Activated naive CD4-positive, alpha-beta T cell treated with anti-CD3 and anti-CD28 coated beads, Interleukin-2, amount 50 U/mL, for 24 hours (primary cell): ENCODE measurements at regions not wholly inside any gene's neighbourhood (a gene's known extent, or its start where the extent isn't known, plus 50 kb on each side); places are given as distances from the start of the nearest gene placed in this dataset.
A peak's percentile ranks its signal among the peaks of the same experiment; 100 is the strongest.
"Not testable (repeated sequence)": the region's sequence is repeated elsewhere in the genome, so short reads cannot be mapped to it uniquely, and the experiment has no call there.

ENCODE experiments used
- H3K27ac Mint-ChIP-seq: one replicate; pipeline ENCODE4 v1.8.0; 2021; ENCODE audit warnings: mild to moderate bottlenecking, mixed read lengths
- H3K27me3 Mint-ChIP-seq: one replicate; pipeline ENCODE4 v1.8.0; 2021; ENCODE audit warnings: mixed read lengths
- H3K36me3 Mint-ChIP-seq: one replicate; pipeline ENCODE4 v1.8.0; 2021; ENCODE audit warnings: mixed read lengths
- H3K4me1 Mint-ChIP-seq: one replicate; pipeline ENCODE4 v1.8.0; 2021; ENCODE audit warnings: mixed read lengths
- H3K4me3 Mint-ChIP-seq: one replicate; pipeline ENCODE4 v1.8.0; 2021; ENCODE audit warnings: mild to moderate bottlenecking, mixed read lengths
- H3K9me3 Mint-ChIP-seq: one replicate; pipeline ENCODE4 v1.8.0; 2021; ENCODE audit warnings: mixed read lengths

GRCh38 chr6:25197111-25197510, 82.1 kb upstream of the CARMIL1 start:
- Mint-ChIP-seq H3K27ac (no peak overlapping the region), H3K27me3 (no peaks in the 10 kb centered on the region), H3K4me1 (no peaks in the 10 kb centered on the region), H3K4me3 (no peak overlapping the region), H3K36me3 (no peaks in the 10 kb centered on the region), H3K9me3 (no peaks in the 10 kb centered on the region)

GRCh38 chr6:25199544-25199943, 79.6 kb upstream of the CARMIL1 start:
- Mint-ChIP-seq H3K4me3 (no peak overlapping the region), H3K36me3 (no peaks in the 10 kb centered on the region), H3K9me3 (no peaks in the 10 kb centered on the region), H3K27me3 (no peaks in the 10 kb centered on the region), H3K4me1 (no peaks in the 10 kb centered on the region), H3K27ac (no peak overlapping the region)

GRCh38 chr6:25202504-25202903, 76.7 kb upstream of the CARMIL1 start:
- Mint-ChIP-seq H3K4me3 (no peak overlapping the region), H3K36me3 (peaks cover 2% of the 10 kb centered on the region), H3K9me3 (no peaks in the 10 kb centered on the region), H3K4me1 (no peaks in the 10 kb centered on the region), H3K27me3 (no peaks in the 10 kb centered on the region), H3K27ac (no peak overlapping the region)

- Mint-ChIP-seq H3K4me1 (no peaks in the 10 kb centered on the region), H3K36me3 (peaks cover 5% of the 10 kb centered on the region), H3K9me3 (peaks cover 17% of the 10 kb centered on the region), H3K4me3 (no peak overlapping the region), H3K27me3 (no peaks in the 10 kb centered on the region), H3K27ac (no peak overlapping the region)
Measured at GRCh38 chr6:25205629-25206028, 73.5 kb upstream of the CARMIL1 start.

DNA sequence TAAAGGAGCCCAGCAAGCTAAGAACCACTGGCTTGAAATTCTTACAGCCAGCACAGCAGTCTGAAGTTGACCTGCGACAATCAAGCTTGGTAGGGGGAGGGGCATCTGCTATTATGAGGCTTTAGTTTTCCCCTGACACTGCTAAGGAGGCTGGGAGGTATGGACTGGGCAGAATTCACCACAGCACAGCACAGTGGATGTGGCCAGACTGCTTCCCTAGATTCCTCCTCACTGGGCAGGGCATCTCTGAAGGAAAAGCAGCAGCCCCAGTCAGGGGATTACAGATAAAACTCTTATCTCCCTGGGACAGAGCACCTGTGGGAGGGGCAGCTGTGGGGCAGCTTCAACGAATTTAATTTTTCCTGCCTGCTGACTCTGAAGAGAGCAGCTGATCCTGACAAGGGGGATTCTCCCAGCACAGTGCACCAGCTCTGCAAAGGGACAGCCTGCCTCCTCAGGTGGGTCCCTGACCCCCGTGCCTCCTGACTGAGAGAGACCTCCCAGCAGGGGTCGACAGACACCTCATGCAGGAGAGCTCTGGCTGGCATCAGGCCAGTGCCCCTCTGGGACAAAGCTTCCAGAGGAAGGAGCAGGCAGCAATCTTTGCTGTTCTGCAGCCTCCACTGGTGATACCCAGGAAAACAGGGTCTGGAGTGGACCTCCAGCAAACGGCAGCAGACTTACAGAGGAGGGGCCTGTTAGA, 71.6 kb upstream of the CARMIL1 start:
- H3K27ac Mint-ChIP-seq, H3K4me1 Mint-ChIP-seq, H3K27me3 Mint-ChIP-seq, H3K36me3 Mint-ChIP-seq, H3K4me3 Mint-ChIP-seq: not testable (repeated sequence)
- peaks cover 25% of the 10 kb centered on the region for H3K9me3 Mint-ChIP-seq

- H3K27me3 Mint-ChIP-seq = no peaks in the 10 kb centered on the region
- H3K9me3 Mint-ChIP-seq = peaks cover 8% of the 10 kb centered on the region
- no peak overlapping the region for H3K4me3 Mint-ChIP-seq
- no peaks in the 10 kb centered on the region for H3K4me1 Mint-ChIP-seq
- no peak overlapping the region for H3K27ac Mint-ChIP-seq
- H3K36me3 Mint-ChIP-seq = no peaks in the 10 kb centered on the region
Measured at GRCh38 chr6:25215881-25216280, 63.3 kb upstream of the CARMIL1 start.

DNA sequence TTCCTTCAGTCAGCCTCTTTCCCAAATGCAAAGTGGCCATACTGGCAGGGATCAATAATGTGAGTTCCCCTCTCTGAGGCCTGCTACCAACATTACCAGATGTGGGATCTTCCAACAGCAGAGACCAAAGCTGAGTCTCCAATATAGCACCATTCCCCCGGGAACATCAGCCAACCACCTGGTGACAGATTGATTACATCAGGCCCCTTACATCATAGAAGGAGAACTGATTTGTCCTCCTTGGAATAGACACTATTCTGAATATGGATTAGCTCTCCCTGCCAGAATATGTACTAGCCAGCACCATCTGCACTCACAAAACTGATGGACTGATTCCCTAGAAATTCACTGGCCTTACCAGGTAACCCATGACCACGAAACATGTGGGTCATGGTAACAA, 61.9 kb upstream of the CARMIL1 start:
- Mint-ChIP-seq H3K27ac (no peak overlapping the region), H3K36me3 (no peaks in the 10 kb centered on the region), H3K27me3 (no peaks in the 10 kb centered on the region), H3K9me3 (no peaks in the 10 kb centered on the region), H3K4me1 (no peaks in the 10 kb centered on the region), H3K4me3 (no peak overlapping the region)

DNA sequence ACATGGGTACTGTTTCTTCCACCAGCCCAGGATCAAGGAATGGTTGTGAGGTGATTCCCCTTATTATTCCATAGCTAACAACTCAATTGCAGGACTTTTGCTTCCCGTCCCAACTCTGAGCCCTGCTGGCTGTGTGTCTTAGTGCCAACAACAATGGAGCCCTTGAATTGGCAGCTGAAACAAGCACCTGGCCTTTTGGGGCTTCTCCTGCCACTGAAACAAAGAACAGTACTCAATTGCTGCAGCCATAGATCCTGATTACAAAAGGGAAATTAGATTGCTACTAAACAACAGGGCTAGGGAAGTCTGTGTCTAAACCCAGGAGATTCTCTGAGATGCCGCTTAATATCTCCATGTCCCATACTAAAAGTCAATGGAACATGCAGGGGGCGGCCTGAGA, 61.3 kb upstream of the CARMIL1 start:
- no peak overlapping the region for H3K4me3 Mint-ChIP-seq
- H3K27me3 Mint-ChIP-seq = no peaks in the 10 kb centered on the region
- H3K9me3 Mint-ChIP-seq = no peaks in the 10 kb centered on the region
- H3K4me1 Mint-ChIP-seq = no peaks in the 10 kb centered on the region
- H3K36me3 Mint-ChIP-seq = no peaks in the 10 kb centered on the region
- no peak overlapping the region for H3K27ac Mint-ChIP-seq

DNA sequence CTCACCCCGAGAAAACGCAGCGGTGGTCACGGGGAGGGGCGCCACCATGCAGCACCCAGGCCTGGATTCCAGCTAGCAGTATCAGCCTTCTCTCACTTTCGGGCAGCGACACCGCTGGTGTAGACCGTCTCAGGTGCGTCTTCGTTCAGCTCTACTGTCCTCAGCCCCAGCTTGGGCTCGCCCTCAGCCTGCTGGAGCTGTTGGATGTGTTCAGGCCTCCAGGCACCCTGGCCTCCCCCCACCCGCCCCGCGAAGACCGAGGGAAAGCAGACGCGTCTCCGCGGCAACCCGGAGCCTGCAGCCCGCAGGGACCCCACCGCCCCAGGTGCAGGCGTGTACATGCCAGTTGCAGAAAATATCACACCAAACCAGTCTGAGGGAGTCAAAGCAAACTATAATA, 60.8 kb upstream of the CARMIL1 start:
- Mint-ChIP-seq H3K4me3 (no peak overlapping the region), H3K9me3 (no peaks in the 10 kb centered on the region), H3K27ac (no peak overlapping the region), H3K27me3 (no peaks in the 10 kb centered on the region), H3K36me3 (no peaks in the 10 kb centered on the region), H3K4me1 (peaks cover under 1% of the 10 kb centered on the region)

- peaks cover 11% of the 10 kb centered on the region for H3K4me1 Mint-ChIP-seq
- H3K27ac Mint-ChIP-seq = no peak overlapping the region
- H3K4me3 Mint-ChIP-seq = no peak overlapping the region
- no peaks in the 10 kb centered on the region for H3K9me3 Mint-ChIP-seq
- no peaks in the 10 kb centered on the region for H3K36me3 Mint-ChIP-seq
- peaks cover 5% of the 10 kb centered on the region for H3K27me3 Mint-ChIP-seq
Measured at GRCh38 chr6:25219216-25219916, 59.8 kb upstream of the CARMIL1 start.

DNA sequence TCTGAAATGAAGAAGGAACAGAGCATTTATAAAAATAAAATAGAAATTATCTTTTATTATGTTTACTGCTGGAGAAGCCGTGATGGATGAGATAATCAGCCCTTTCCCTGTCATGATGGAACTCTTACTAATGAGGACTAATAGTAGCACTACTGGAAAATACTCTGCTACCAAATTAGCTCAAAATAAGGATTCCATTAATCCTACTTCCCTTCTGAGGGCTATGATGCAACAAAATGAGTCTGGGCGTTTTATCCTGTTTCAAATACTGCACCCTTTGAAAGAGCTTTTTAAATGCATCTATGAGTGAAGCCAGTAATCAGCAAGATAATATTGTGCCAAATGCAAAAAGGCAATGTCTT, 59.3 kb upstream of the CARMIL1 start:
- H3K9me3 Mint-ChIP-seq = no peaks in the 10 kb centered on the region
- H3K27me3 Mint-ChIP-seq = peaks cover 5% of the 10 kb centered on the region
- peaks cover 11% of the 10 kb centered on the region for H3K4me1 Mint-ChIP-seq
- no peaks in the 10 kb centered on the region for H3K36me3 Mint-ChIP-seq
- H3K27ac Mint-ChIP-seq = no peak overlapping the region
- no peak overlapping the region for H3K4me3 Mint-ChIP-seq

DNA sequence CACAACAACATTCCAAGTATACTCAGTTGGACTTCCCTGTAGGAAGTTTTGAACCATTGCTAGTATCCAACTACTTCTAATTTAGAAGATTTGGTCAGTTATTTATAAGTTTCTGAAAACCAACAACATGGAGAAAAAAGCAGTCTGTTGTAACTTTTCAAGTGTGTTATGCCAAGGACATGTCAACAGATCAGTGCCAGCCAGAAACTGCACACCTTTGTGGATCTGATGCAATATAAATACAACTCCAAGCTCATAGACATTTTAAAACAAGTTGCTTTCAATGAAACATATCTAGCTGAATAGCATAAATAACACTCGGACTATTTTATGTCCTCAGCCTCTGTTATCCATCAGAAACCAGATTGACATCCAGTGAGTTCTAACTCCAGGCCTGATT, 58.3 kb upstream of the CARMIL1 start:
- no peaks in the 10 kb centered on the region for H3K9me3 Mint-ChIP-seq
- no peak overlapping the region for H3K27ac Mint-ChIP-seq
- H3K4me3 Mint-ChIP-seq = no peak overlapping the region
- peaks cover 11% of the 10 kb centered on the region for H3K4me1 Mint-ChIP-seq
- H3K27me3 Mint-ChIP-seq = peaks cover 5% of the 10 kb centered on the region
- H3K36me3 Mint-ChIP-seq = no peaks in the 10 kb centered on the region

DNA sequence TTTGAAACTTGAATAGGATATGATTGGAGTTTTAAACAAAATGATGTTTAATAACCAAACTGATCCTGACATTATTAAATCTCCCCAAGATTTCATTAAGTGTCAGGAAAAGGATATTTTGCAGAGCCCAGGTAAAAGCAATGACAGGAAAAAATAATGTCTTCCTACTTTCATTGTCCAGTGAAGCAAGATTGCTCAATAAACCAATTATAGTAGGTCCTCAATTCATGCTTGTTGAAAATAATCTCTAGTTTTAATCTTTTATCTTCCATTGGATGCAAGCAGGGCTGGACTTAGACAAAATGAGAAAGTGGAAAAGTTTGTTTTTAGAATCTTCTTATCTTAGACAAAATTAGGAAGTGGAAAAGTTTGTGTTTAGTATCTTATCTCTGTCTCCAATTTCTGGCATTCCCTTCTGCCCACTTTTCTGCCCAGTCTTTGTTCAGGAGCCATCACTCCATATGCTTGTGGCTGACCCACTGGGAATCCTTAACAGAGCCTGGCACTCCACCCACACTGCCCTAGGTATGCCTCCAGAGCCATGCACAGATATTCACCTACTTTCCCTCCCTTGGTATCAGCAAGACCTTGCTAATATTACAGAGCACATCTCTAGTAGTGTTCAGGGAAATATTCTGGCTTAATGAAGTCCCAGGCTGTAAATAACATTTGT, 57.0 kb upstream of the CARMIL1 start:
- H3K9me3 Mint-ChIP-seq = no peaks in the 10 kb centered on the region
- no peaks in the 10 kb centered on the region for H3K36me3 Mint-ChIP-seq
- H3K27me3 Mint-ChIP-seq = peaks cover 5% of the 10 kb centered on the region
- peak overlapping the region; percentile 75 for H3K27ac Mint-ChIP-seq
- no peak overlapping the region for H3K4me3 Mint-ChIP-seq
- peaks cover 11% of the 10 kb centered on the region for H3K4me1 Mint-ChIP-seq

DNA sequence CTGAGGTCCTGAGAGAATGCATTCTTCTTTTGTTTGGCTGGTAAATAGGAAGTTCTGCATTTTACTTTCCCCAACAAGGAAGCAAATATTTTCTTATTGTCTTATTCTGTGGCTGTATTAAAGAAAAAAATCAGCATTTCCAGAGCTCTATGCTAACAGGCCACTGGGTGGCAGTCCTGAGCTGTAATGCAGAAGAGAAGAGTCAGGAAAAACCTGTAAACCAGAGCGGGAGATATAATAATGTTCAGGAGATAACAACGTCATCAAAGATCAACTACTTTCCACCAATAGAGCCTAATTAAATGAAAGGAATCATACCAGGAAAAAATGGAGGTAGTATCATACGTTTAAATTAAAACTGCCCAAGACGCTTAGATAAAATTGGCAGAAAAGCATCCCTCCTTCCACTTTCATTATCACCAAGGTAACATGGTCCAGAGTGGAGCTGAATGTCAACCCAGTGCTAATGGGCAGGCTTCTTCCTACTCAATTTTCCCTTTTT, 55.6 kb upstream of the CARMIL1 start:
- Mint-ChIP-seq H3K36me3 (no peaks in the 10 kb centered on the region), H3K9me3 (no peaks in the 10 kb centered on the region), H3K27ac (no peak overlapping the region), H3K4me1 (peaks cover 11% of the 10 kb centered on the region), H3K27me3 (peaks cover 5% of the 10 kb centered on the region), H3K4me3 (peak overlapping the region; percentile 74)

GRCh38 chr6:25224242-25224641, 54.9 kb upstream of the CARMIL1 start:
- no peak overlapping the region for H3K27ac Mint-ChIP-seq
- H3K4me3 Mint-ChIP-seq = peak overlapping the region; percentile 74
- H3K36me3 Mint-ChIP-seq = no peaks in the 10 kb centered on the region
- H3K27me3 Mint-ChIP-seq = peaks cover 5% of the 10 kb centered on the region
- no peaks in the 10 kb centered on the region for H3K9me3 Mint-ChIP-seq
- H3K4me1 Mint-ChIP-seq = peaks cover 11% of the 10 kb centered on the region

DNA sequence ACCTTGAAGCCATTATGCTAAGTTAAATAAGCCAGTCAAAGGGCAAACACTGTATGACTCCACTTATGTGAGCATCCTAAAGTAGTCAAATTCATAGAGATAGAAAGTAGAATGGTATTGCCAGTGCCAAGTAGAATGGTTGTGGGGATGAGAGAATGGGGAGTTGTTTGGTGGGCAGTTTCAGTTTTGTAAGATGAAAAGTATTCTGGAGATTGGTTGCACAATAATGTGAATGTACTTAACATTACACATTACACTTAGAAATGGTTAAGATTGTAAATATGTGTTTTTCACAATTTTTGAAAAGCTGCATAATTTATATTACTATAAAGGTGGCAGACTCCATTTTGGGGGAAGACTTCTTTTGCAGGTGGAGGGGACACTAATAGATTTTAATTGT, 51.3 kb upstream of the CARMIL1 start:
- Mint-ChIP-seq H3K27ac (no peak overlapping the region), H3K4me1 (peaks cover 11% of the 10 kb centered on the region), H3K27me3 (peaks cover 5% of the 10 kb centered on the region), H3K9me3 (no peaks in the 10 kb centered on the region), H3K36me3 (no peaks in the 10 kb centered on the region), H3K4me3 (no peak overlapping the region)
